Astrocyte (in vitro differentiated cells and primary cell): ENCODE measurements at regions not wholly inside any gene's neighbourhood (a gene's known extent, or its start where the extent isn't known, plus 50 kb on each side); places are given as distances from the start of the nearest gene placed in this dataset.

Source experiments
- EZH2 ChIP-seq: IDR thresholded peaks from 2 replicates; pipeline ENCODE4 v1.6.1; 2012; ENCODE audit warnings: mild to moderate bottlenecking, low read length, inconsistent platforms; ENCODE audit not compliant: insufficient read depth
- TF ChIP-seq, protein P1 (sequence below): IDR thresholded peaks from 2 replicates; pipeline ENCODE4 v1.5.1; 2011; ENCODE audit warnings: low read depth, mild to moderate bottlenecking, inconsistent platforms, low read length, moderate library complexity; ENCODE audit not compliant: insufficient read depth

DNA sequence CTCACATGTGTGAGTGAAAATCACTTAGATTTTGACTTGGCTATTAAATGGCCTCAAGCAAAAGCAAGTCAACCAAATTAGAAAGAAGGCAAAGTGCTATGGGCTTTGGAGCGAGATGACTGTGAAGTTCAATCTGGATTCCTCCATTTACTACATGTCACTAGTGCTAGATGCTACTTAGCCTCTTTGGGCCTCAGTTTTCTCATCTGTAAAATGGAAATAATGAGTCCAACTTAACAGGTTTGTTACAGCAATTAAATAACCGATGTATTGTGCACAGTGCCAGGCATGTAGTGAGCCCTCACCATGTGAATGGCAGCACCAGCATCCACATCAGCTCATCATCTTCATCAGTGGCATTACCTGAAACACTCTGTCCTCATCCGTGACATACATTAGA is 376.3 kb downstream of the MTX2 start:
- TF ChIP-seq, protein P1, sequence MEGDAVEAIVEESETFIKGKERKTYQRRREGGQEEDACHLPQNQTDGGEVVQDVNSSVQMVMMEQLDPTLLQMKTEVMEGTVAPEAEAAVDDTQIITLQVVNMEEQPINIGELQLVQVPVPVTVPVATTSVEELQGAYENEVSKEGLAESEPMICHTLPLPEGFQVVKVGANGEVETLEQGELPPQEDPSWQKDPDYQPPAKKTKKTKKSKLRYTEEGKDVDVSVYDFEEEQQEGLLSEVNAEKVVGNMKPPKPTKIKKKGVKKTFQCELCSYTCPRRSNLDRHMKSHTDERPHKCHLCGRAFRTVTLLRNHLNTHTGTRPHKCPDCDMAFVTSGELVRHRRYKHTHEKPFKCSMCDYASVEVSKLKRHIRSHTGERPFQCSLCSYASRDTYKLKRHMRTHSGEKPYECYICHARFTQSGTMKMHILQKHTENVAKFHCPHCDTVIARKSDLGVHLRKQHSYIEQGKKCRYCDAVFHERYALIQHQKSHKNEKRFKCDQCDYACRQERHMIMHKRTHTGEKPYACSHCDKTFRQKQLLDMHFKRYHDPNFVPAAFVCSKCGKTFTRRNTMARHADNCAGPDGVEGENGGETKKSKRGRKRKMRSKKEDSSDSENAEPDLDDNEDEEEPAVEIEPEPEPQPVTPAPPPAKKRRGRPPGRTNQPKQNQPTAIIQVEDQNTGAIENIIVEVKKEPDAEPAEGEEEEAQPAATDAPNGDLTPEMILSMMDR = no peak
- TF ChIP-seq EZH2 = no peak
